ENCODE measurements at regions not wholly inside any gene's neighbourhood (a gene's known extent, or its start where the extent isn't known, plus 50 kb on each side); places are given as distances from the start of the nearest gene placed in this dataset.
"Not testable (repeated sequence)": the region's sequence is repeated elsewhere in the genome, so short reads cannot be mapped to it uniquely, and the experiment has no call there.

DNA sequence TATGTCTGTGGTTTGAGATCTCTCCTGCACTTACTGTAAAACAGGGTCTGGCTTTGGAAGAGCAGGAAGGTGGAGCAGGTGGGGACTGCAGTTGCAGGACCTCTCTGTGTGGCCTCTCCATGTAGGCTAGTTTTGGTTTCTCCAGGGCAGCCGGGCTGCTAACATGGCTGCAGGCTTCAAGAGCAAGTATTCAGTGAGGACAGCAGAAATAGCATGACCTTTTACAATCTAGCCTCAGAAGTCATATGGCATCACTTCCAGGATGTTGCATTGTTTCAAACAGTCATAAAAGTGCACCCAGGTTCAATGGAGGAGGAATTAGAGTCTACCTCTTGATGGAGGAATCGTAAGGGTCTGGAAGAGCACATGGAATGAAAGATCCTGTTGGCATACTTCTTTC is 728.7 kb downstream of the NTRK3 start:
- no peak for DNase-seq

DNA sequence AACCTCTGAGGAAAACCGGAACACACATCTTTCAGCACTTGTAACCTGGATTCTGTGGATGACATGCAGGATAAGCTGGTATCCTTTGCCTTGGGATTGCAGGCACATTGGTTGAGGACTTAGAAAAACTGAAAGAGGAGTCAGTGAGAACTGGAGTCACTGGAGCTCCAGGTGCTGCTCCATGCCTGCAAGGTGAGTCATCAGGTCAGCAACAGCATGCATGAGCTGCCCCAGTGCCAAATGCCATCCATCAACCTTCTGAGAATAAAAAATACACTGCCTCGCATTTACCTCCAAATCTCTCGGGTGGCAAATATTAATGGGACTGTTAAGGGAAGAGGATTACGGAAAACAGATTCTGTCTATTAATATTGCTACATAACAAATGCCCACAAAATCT is 729.1 kb downstream of the NTRK3 start:
- peak; percentile 5 for DNase-seq

DNA sequence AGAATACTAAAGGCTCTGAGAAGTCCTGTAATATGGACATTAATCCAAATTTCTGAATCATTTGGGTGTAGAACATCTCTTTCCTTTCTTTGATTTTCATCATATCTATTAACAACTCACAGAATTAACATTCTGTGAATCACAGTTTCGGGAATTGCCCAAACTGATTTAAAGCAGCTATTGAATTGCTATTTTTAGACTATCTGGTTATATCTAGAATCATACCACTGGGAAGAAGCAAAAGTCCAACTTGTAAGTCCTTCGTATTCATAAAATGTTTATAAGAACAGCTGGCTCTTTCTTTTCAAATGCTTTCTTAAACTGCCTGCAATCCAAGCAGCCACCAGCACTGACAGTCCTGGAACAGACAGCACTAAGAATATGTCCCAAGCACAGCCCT is 733.0 kb downstream of the NTRK3 start:
- DNase-seq, result no peak

DNA sequence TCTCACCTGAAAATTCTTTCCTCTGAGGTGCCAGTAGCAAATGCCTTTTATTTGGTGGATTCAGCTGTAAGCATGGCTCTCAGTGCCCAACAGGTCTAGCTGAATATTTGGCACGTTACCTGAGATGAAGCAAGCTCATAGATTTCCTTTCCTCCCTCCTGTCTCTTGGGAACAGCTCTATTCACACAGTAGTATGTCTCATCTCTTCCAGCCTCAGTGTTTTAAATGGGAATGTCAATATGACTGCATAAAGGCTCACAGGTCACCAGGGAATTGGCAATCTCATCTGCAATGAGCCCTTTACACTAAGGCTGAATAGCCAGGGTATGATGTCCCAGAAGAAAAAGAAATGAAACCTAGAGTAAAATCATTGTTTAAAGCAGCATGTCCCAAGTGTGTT is 733.5 kb downstream of the NTRK3 start:
- DNase-seq, result no peak

DNA sequence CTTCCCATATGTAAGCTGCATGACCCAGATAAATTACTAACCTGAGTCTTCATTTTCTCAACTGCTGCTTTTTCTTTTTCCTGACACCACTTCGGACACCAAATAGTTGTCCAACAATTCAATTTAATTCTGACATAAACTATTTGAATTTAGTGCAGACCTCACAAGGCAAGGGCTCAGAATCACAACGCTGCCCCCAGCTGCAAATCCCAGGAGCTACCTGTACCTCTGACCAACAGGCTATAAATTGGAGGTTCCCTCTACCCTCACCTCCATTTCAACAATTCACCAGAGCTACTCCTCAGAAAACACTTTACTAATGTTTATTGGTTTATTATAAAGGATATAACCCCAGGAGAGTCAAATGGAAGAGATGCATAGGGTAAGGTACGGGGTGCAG is 737.6 kb downstream of the NTRK3 start:
- DNase-seq, result no peak

DNA sequence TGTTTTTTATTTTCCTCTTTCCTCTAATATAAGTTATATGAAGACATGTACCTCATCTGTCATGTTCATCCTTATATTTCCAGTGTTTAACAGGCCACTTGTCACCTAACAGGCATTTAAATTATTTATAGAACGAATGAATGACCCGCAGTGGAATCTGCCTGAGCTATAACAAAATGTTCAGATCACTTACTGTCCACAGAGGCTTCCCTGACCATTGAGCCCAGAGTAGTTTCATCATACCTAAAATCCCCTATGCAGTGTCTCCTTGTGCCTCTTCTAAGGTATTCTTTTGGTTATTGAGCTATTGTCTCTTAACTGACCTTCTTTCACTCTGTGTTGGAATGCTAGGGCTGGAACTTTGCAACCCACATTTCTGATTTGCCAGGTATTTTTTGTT is 748.5 kb downstream of the NTRK3 start:
- DNase-seq, result no peak

DNA sequence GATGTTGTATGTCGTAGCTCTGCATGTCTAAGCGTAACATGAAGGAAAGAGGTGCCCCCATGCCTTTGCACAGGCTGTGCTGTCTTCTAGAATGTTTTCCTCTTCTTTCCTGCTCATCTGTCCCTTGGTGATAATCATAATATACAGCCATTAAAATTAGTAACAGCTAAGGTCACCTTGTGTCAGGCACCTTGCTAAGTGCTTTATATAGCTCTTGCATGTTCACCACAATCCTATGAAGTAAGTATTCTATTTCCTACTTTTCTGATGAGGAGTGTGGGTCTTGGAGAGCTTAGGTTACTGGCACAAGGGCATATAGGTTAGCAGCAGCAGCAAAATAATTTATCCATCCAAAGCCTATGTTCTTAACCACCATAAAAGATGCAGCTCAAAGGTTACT is 754.4 kb downstream of the NTRK3 start:
- DNase-seq, result no peak

DNA sequence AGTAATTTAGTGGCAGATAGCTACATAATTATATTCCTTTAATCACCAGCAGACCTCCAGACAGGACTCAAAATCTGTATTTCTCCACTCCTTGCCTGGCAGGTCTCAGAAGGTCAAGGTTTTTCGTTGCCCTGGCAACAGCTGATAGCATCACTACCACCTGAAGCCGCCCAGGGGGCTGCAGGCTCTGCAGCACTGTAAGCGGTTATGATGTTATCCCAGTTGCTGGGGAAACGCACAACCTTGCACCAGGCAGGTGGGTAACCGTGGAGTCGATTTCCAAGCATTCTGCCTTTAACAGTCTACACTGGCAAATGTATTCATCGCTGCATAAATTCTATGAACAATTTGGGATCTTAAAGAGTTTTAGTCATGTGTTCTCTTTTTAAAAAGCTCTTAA is 756.3 kb downstream of the NTRK3 start:
- no peak for DNase-seq

DNA sequence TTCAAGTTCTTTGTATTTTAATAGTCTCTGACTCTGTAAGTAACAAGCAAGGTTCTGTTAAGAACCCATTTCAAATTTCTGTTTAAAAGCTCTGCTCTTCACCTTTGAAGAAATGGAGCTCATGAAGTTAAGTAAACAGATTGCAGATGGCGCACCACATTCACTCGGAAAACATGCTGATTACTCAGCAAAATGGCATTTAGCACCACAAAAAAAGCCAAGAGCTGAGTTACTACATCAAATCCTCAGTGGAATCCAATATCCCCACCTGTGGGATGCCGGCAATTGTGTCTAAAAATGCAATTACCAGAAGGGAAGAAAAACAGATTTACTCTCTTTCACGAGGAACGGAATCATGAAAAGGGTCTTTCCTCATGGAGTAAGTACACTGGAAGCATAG is 758.0 kb downstream of the NTRK3 start:
- DNase-seq, result peak; percentile 12

DNA sequence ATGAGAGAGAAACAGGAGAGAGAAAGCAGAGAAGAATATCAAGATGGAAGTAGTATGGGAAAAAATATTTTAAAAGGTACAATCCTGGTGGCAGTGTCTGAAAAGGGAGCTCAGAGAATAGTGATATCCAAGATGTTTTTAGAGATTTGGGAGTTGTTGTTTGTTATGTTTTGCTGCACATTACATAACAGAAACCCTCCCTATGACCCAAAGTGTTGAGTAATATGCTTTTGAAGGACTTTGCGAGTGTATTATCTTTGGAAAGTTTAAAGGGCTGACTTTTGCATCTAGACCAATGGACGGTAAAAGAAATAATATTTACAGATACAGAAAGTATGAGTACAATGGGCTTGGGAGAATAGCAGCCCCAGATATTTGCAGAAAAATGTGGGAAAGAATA is 759.7 kb downstream of the NTRK3 start:
- no peak for DNase-seq

DNA sequence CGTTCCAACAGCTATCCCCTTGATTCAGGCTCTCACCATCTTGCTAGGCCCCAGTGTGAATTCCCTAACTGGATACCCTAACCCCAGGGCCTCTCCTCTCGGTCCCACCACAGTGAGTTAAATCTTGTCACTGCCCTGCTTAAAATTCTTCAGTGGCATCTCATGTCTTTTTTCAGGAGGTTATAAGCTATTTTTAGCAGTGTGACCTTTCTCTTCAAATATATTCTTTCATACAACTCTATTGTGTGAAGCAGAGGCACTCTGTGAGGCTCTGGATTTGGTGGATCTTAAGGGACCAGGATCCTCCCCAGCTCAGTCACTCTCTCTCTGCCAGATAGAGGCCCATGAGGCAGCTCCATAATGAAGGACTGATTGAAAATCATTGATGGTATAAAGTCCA is 760.4 kb downstream of the NTRK3 start:
- DNase-seq, result no peak

DNA sequence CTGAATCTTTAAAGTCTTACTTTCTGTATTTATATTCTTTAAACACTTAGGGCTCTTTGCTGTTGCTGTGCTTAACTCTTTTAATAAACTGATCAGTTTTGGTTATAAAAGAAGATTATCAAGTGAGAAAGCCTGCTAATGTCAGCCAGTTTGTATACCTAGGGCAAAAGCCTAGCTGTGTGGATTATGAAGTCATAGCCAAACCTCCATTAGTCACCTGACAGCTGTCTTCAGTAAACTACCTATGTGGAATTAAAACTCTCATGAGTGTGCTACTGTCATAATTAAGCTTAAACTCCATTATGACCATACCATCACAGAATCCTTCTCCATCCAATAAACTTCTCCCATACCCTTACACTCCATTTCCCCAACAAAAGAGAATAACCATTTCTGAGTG is 762.7 kb downstream of the NTRK3 start:
- no peak for DNase-seq

DNA sequence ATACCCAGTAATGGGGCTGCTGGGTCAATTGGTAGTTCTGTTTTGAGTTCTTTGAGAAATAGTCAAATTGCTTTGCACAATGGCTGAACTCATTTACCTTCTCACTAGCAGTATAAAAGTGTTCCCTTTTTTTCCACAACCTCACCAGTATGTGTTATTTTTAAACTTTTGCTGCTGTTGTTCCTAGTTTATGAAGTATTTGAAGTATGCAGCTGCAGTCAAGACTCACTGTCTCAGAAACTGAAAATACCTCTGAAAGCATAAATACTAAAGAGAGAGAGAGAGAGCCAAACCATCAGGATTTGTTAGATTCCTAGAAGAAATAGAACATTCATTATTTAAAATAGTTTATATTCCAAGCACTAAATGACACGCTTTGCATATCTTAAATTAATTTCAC is 764.2 kb downstream of the NTRK3 start:
- DNase-seq, result no peak

DNA sequence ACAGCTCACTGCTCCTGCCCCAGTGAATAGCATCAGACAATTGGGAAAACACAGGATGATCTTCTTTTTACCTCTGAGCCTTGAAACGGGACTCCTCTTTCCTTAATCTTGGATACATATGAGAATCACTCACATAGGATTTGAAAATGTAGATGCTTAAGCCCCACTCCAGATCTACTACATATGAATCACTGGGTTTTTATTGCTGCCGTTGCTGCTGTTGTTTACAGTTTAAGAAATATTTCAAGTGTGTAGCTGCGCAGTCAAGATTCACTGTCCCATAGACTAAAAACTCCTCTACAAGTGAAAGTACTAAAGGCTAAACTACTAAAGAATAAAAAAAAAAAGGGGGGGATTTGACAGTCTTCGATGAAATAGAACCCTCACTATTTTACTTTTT is 765.9 kb downstream of the NTRK3 start:
- no peak for DNase-seq

DNA sequence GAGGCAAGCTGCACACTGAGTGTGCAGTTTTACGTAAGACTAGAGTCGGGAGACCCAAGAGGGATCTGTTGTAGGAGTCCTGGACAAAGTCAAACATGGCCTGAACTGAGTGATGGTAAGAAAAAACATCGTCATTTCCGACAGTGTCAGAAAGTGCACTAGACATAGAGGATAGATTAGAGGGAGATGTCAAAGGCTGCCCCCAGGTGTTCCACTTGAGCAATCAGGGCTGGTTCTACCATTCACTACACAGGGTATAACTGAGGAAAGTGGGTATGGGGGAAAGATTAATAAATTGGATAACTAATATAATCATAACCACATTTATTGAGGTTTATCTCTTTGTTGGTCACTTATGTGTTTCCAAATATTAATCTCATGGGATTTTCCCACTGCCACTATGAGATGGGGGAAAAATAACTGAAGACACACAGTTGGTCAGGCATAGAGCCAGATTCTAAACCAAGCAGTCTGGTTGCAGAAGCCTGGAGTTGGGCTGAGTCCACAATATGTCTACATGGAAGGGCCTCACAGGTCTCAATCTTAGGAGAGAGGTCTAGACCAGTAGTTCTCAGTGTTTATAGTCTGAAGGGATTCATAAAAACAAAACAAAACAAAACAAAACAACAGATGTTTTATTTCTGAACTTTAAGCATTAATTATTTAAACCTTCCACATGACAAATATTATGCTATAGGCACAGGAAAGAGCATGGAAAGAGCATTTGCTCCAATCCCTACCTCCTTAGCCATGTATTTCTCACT is 766.5 kb downstream of the NTRK3 start:
- DNase-seq, result no peak

DNA sequence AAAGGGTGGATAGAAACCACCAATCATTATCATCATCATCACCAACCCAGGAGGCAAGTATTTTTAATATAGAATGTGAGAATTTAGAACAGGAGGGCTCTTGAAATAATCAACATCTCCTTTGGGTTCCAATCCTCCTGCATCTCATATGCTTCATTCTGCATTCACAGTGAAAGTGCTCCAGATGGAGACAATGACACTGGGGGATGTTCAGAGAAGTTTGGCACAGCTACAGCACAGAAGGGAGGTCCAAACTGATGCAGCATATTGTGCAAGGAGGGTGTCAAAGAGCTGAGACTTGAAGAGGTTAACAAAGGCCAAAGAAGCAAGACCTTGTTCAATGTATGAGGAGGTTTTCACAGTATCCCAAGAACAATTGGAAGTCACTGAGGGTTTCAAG is 767.1 kb downstream of the NTRK3 start:
- no peak for DNase-seq

DNA sequence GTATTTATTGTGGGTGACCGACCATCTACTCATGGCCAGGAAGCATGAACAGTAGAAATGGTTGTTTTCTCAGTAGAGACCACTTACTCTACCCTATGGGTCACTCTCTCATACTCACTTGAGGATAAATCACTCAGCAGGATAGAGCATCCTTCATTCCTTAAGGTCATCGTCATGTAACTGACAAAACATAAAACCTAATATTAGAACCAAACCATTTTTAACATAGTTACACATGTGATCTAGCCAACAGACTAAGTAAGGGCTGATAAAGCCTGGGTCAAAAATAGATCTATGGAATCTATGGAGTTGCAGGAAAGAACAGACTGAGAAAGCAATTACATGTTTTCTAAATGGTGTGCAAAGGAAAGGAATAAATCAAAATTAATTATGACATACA is 769.1 kb downstream of the NTRK3 start:
- DNase-seq, result no peak

DNA sequence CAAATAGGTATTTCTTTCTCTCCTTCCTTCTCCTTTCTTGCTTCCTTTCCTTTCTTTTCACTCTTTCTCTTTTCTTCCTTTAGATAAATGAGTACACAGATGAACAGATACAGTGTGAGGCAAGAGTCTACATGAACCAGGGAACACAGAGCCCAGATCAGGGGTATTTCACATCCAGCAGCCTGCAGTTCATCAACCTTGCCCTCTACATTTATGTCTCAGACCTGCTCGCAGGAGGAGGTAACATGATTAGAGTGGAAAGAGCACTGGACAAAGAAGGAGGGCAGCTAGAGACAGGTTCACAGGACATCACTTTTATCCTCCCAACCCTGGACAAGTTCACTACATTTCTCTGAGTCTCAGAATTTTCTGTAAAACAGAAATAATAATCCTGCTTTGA is 773.1 kb downstream of the NTRK3 start:
- DNase-seq, result no peak

DNA sequence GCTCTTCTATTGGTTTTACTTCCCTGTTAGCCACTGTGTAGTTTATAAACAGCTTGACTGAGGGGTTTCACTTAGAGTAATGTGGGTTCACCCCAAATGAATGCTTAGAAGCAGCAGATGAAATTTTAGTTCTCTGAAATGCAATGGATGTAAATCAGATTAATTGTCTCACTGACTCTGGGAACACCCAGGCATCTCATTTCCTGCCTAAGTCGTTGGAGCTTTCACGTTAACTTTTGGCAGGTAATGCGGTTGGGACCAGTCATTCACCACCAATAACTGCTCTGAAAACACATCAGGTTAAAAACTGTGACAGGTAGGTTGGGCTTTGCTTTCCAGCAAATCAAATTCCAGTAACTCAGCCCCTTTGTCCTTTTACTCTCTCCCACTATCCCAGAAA is 775.4 kb downstream of the NTRK3 start:
- DNase-seq, result no peak

DNA sequence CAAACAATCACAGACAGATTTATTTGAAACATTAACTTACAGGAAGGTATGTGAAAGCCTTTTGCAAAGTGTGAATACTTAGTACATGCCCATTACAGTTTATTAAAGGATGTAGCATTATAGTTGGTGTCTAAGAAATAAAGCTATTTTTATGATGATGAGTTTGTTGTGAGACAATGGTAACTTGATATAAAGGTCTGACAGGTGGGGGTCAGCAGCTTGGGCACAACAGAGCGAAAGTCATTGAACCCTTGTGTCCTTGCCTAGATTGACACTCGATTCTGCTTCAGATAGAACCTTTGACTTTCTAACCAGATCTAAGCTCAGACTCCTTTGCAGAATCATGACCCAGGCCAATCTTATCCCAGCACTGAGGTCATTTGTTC is 777.9 kb downstream of the NTRK3 start:
- no peak for DNase-seq

DNA sequence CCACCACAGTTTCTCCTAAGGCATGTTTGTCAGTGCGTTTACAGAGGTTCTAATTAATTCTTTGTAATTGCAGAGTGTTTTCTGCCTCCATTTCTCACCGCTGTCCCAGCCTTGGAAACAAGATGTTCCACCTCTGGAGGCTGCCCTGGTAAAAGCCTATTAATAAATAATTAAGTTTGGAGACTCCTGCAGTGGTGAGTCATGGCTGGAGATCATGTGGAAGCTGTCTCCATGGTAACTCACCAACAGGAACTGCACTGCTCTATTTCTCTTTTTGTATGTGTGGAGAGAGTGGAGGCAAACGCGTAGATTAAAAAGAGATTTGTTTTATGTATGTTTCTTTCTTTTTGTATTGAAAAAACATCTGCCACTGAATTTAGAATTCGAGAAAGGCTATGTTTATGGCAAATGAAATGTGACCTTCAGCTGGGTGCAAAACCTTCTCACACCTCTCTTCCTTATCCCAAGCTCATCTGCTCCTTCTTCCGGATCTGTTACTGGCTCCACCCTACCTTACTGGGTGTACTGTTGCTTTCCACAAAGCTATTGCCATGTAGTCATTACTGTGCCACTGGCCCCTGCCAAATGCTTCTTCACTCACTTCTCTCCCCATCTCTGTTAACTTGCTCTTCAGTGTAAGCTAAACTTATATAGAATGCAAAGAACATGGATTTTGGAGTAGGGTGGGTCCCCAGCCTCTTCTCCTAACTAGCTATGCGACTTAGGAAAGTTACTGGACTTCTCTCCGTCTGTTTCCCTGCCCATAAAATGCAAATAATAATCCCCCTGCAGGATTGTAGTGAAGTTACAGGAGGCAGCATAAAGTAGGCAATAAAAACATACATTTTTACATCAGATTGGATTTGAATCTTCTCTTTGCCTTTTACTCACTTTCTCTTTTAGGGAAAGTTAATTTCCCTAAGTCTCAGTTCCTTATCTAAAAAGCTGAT is 778.5 kb downstream of the NTRK3 start:
- DNase-seq, result peak; percentile 84

DNA sequence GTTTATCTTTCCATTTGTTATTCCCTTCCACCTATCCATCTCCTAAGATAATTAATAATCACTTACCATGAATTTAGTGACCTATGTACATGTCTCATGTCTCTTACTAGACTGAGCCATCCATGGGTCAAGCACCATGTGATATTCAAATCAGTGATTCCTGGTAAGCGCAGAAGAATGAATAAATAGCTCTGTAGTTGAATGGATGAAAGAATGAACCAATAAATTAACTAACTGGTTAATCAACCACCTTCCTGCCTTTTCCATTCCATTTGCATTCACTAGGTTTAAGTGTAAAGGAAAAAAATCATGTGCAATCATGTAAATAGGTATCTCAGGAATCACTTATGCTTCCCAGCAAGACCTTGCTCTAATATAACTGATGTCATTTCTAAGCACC is 779.5 kb downstream of the NTRK3 start:
- DNase-seq, result no peak

DNA sequence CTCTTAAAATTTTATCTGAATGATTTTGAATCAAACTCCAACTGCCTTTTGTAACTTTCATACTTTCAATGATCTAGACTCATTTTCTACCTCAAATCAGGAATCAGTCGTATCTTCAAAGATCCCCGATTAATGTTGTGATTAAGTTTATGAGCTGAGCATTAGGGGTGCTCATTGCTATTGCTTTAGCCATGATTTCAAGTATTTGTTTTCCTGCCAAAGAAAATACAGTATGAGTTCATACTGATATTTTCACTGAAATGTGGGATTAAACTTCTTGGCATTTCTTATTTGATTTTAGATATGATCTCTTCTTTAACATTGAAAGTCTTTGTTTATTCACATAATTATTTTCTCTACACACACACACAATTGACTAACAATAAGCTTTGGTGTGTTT is 785.6 kb downstream of the NTRK3 start:
- DNase-seq, result no peak

DNA sequence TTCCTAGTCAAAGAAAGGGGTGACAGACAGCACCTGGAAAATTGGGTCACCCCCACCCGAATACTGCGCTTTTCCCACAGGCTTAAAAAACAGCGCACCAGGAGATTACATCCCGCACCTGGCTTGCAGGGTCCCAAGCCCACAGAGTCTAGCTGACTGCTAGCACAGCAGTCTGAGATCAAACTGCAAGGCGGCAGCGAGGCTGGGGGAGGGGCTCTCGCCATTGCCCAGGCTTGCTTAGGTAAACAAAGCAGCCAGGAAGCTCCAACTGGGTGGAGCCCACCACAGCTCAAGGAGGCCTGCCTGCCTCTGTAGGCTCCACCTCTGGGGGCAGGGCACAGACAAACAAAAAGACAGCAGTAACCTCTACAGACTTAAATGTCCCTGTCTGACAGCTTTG is 792.6 kb downstream of the NTRK3 start:
- DNase-seq, result not testable (repeated sequence)

Measured in fibroblast of skin of back (primary cell).